Psoas muscle (tissue), 7 donors: ENCODE measurements at regions not wholly inside any gene's neighbourhood (a gene's known extent, or its start where the extent isn't known, plus 50 kb on each side); places are given as distances from the start of the nearest gene placed in this dataset.

Experiments used
- ATAC-seq, 4 donors: fragments of 200-7000 bp; cut with Tn5 transposase; one replicate each; pipeline ENCODE4 v1.9.1; 2020; ENCODE audit warnings: moderate library complexity in 3 of 4, mild to moderate bottlenecking in 2 of 4
- DNase-seq, 2 donors: peaks; one replicate each; pipeline ENCODE4 v3.0.0-alpha.2; 2020
- H3K27ac ChIP-seq: fragments of 200-600 bp; one replicate; pipeline ENCODE4 v1.8.0; 2022
- H3K27me3 ChIP-seq, 3 donors: fragments of 200-600 bp in 1 of 3; one replicate each; pipeline versions ENCODE4 v1.6.1 to v1.8.0; 2013 to 2022; ENCODE audit warnings: low read length in 2 of 3, mild to moderate bottlenecking in 2 of 3, moderate library complexity in 1 of 3; ENCODE audit not compliant: insufficient read depth in 3 of 3
- H3K36me3 ChIP-seq, 2 donors: fragments of 200-600 bp in 1 of 2; one replicate each; pipeline versions ENCODE4 v1.6.1 to v1.8.0; 2013 to 2022; ENCODE audit warnings: low read depth in 1 of 2, mild to moderate bottlenecking in 1 of 2, moderate library complexity in 1 of 2; ENCODE audit not compliant: insufficient read depth in 1 of 2
- H3K4me1 ChIP-seq: fragments of 200-600 bp; one replicate; pipeline ENCODE4 v1.8.0; 2022
- H3K4me3 ChIP-seq: fragments of 200-600 bp; one replicate; pipeline ENCODE4 v1.8.0; 2022; ENCODE audit warnings: mild to moderate bottlenecking
- H3K9me3 ChIP-seq: fragments of 200-600 bp; one replicate; pipeline ENCODE4 v1.8.0; 2022
- CTCF ChIP-seq: fragments of 200-600 bp; IDR thresholded peaks from one replicate; pipeline ENCODE4 v1.8.0; 2022; ENCODE audit warnings: antibody characterized with exemption
- WGBS, 3 donors: extraction: QIAGEN DNeasy Blood & Tissue Kit; methylation state at CpG; one replicate each; pipeline versions ENCODE4 v1.1.6 to v1.1.7; 2013; 5-methylcytosine and 5-hydroxymethylcytosine counted together
- intact Hi-C, 2 donors: fragments of 100-400 bp; cut with DNase I; formaldehyde crosslinking; loops; one replicate each; pipeline versions ENCODE4 v1.11.0 to v1.14.2; 2022
- donor health status: healthy with polysubstance abuse.
- donor health status: DM: no; HTN: no; CAD: no; lungs with moderate emphysema.
- donor health status: Bipolar disorder and iron deficiency.
- donor health status: healthy.
- donor health status: DM: yes; HTN: yes; CAD: no.
- donor health status: DM: no; HTN: no; CAD: no.
- donor health status: DM: yes; HTN: yes; CAD: no.

DNA sequence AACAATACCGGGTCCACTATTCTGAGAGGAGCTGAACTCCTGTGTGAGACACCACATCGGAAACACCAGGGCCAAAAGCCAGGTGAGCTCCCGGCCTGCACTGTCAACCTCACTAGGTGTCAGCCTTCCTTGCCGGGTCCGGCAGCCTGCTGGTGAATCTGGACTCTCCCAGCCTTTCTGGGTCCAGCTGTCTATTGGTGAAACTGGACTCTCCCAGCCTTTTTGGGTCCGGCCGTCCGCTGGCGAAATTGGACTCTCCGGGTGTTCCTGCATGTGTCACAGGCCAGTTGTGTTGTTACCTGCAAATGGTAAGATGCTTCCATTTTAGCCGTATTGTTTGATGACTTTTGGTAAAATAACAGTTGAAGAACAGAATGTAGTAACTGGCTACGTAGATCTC is 801.5 kb downstream of the CDH9 start:
- no peak for TF ChIP-seq CTCF
- no peak overlapping the region for H3K27ac ChIP-seq
- H3K27me3 ChIP-seq = no peaks in the 10 kb centered on the region
- no peak overlapping the region for H3K4me3 ChIP-seq
- no peak for DNase-seq
- H3K9me3 ChIP-seq = no peaks in the 10 kb centered on the region
- no peak for ATAC-seq
- no peaks in the 10 kb centered on the region for H3K36me3 ChIP-seq
- intact Hi-C loops = no loop called here
- H3K4me1 ChIP-seq = no peaks in the 10 kb centered on the region
- 92 to 97% (median 95%) methylated on average over 12 of the region's 12 CpGs for WGBS, 3 donors

GRCh38 chr5:26232706-26233105 is 805.7 kb downstream of the CDH9 start:
- H3K4me1 ChIP-seq = no peaks in the 10 kb centered on the region
- H3K9me3 ChIP-seq = no peaks in the 10 kb centered on the region
- no peaks in the 10 kb centered on the region for H3K36me3 ChIP-seq
- intact Hi-C loops = no loop called here
- DNase-seq (no peak), ATAC-seq (no peak)
- no peaks in the 10 kb centered on the region for H3K27me3 ChIP-seq
- WGBS, 3 donors = 80 to 88% (median 88%) methylated on average over 8 of the region's 8 CpGs
- no peak for TF ChIP-seq CTCF
- H3K4me3 ChIP-seq = no peak overlapping the region
- H3K27ac ChIP-seq = no peak overlapping the region

DNA sequence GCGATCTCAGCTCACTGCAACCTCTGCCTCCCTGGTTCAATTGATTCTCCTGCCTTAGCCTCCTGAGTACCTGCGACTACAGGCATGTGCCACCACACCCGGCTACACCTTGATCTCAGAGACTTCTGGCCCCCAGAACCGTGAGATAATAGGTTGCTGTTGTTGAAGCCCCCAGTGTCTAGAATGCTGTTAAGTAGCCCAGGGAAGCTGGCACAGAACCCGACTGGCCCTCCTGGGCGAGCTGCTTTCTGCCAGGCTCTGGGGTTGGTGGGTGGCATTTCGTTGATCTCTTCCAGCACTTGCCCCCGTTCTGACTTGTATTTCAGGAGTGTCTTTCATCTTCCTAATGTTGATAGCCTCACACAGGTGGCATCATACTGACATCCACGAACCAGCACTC is 807.1 kb downstream of the CDH9 start:
- Histone ChIP-seq H3K4me1 (no peaks in the 10 kb centered on the region), H3K4me3 (no peak overlapping the region), H3K27me3 (no peaks in the 10 kb centered on the region), H3K27ac (no peak overlapping the region), H3K9me3 (no peaks in the 10 kb centered on the region), H3K36me3 (no peaks in the 10 kb centered on the region)
- intact Hi-C loops = no loop called here
- WGBS, 3 donors = 82 to 85% (median 83%) methylated on average over 9 of the region's 9 CpGs
- TF ChIP-seq CTCF = no peak
- ATAC-seq = no peak
- no peak for DNase-seq

DNA sequence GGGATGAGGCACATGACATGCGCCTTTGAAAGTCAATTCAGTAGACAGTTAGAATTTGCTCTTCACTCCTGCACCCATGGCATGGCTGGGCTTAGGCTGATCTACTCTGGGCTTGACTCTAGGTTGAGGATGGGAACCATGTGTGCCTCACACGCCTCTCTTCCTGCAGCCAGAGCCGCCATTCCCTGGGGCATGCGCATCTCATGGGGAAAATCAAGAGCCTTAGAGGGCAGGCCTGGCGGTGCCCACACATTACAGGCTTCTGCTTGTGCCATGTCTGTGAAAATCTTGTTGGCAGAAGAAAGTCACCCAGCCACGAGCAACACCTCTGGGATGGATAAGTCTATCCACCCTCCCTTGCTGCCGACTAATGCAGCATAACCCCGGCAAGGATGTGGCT is 808.5 kb downstream of the CDH9 start:
- intact Hi-C loops = no loop called here
- H3K9me3 ChIP-seq = no peaks in the 10 kb centered on the region
- H3K36me3 ChIP-seq = no peaks in the 10 kb centered on the region
- no peak overlapping the region for H3K27ac ChIP-seq
- H3K4me3 ChIP-seq = no peak overlapping the region
- no peak for TF ChIP-seq CTCF
- DNase-seq (no peak), ATAC-seq (no peak)
- WGBS, 3 donors = 84 to 90% (median 90%) methylated on average over 8 of the region's 8 CpGs
- H3K4me1 ChIP-seq = no peaks in the 10 kb centered on the region
- H3K27me3 ChIP-seq = no peaks in the 10 kb centered on the region

DNA sequence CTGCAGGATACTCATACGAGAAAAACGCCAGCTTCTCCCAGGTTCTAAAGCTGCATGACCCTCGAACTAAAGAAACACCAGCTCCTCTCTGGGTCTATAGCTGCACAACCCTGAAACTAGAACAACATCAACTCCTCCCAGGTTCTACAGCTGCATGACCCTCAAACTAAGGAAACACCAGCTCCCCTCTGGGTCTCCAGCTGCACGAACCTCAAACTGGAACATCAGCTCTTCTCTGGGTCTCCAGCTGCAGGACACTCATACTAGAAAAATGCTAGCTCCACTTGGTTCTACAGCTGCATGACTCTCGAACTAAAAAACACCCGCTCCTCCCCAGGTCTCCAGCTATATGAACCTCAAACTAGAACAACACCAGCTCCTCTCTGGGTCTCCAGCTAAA is 811.1 kb downstream of the CDH9 start:
- Histone ChIP-seq H3K9me3 (no peaks in the 10 kb centered on the region), H3K4me3 (no peak overlapping the region), H3K4me1 (no peaks in the 10 kb centered on the region), H3K27me3 (no peaks in the 10 kb centered on the region), H3K36me3 (no peaks in the 10 kb centered on the region), H3K27ac (no peak overlapping the region)
- WGBS, 3 donors = 78 to 80% (median 78%) methylated on average over 6 of the region's 6 CpGs
- no peak for DNase-seq
- TF ChIP-seq CTCF = no peak
- intact Hi-C loops = no loop called here
- ATAC-seq = no peak
